IMR-90 (cell line): ENCODE measurements at regions not wholly inside any gene's neighbourhood (a gene's known extent, or its start where the extent isn't known, plus 50 kb on each side); places are given as distances from the start of the nearest gene placed in this dataset.

Experiments used
- ATAC-seq: fragments of 200-7000 bp; cut with Tn5 transposase; 2 replicates; pipeline ENCODE4 v1.9.1; 2020; ENCODE audit warnings: low read depth, mild to moderate bottlenecking, moderate library complexity
- BruUV-seq: library from RNA; stranded (reverse); fragments of 400-500 nt; replicated peaks from 2 replicates; lab custom pipeline; 2021; lab: Mats Ljungman, UMichigan
- CTCF ChIA-PET: fragments of 300-600 bp; formaldehyde crosslinking; extraction: SDS; loops from one replicate; lab custom pipeline; 2021; ENCODE audit warnings: antibody characterized with exemption; lab: Yijun Ruan, JAX
- POLR2A ChIA-PET: fragments of 300-600 bp; sonication (Branson Sonifier 250); formaldehyde crosslinking; loops from one replicate; lab custom pipeline; 2022; ENCODE audit warnings: antibody characterized with exemption; ENCODE audit not compliant: unreplicated experiment; lab: Charles Lee
- DNase-seq: peaks from one replicate; pipeline ENCODE4 v3.0.0; 2013
- H2AFZ ChIP-seq: replicated peaks from 2 replicates; pipeline ENCODE3; 2013; ENCODE audit warnings: low read length, mild to moderate bottlenecking; ENCODE audit not compliant: poor library complexity
- H2AK5ac ChIP-seq: 2 replicates; pipeline ENCODE4 v1.6.1; 2013; ENCODE audit warnings: low read depth, low read length, inconsistent platforms
- H2AK9ac ChIP-seq: replicated peaks from 2 replicates; pipeline ENCODE3; 2013; ENCODE audit warnings: mild to moderate bottlenecking, low read depth, low read length, moderate library complexity; ENCODE audit not compliant: poor library complexity
- H2BK120ac ChIP-seq: 2 replicates; pipeline ENCODE4 v1.6.1; 2013; ENCODE audit warnings: low read depth, low read length, inconsistent platforms
- H2BK15ac ChIP-seq: 3 replicates; pipeline ENCODE4 v1.6.1; 2013; ENCODE audit warnings: low read depth, low read length, inconsistent platforms
- H2BK20ac ChIP-seq: 2 replicates; pipeline ENCODE4 v1.6.1; 2013; ENCODE audit warnings: low read depth, mild to moderate bottlenecking, inconsistent platforms, low read length, moderate library complexity
- H2BK5ac ChIP-seq: 2 replicates; pipeline ENCODE4 v1.6.1; 2013; ENCODE audit warnings: mild to moderate bottlenecking, low read depth, low read length, inconsistent platforms; ENCODE audit not compliant: poor library complexity, severe bottlenecking
- H3K14ac ChIP-seq: replicated peaks from 2 replicates; pipeline ENCODE4 v1.6.1; 2013; ENCODE audit warnings: low read depth, low read length, inconsistent platforms
- H3K18ac ChIP-seq: 2 replicates; pipeline ENCODE4 v1.6.1; 2013; ENCODE audit warnings: low read depth, low read length, control low read depth
- H3K23ac ChIP-seq: 2 replicates; pipeline ENCODE4 v1.6.1; 2013; ENCODE audit warnings: low read depth, low read length, inconsistent platforms
- H3K27ac ChIP-seq: 2 replicates; pipeline ENCODE4 v1.5.1; 2013; ENCODE audit warnings: mild to moderate bottlenecking, control low read depth, low read length; ENCODE audit not compliant: insufficient read depth
- H3K27me3 ChIP-seq: 2 replicates; pipeline ENCODE4 v1.6.1; 2013; ENCODE audit warnings: low read length; ENCODE audit not compliant: control insufficient read depth, insufficient read depth
- H3K36me3 ChIP-seq: 2 replicates; pipeline ENCODE4 v1.6.1; 2013; ENCODE audit warnings: low read length, mixed read lengths; ENCODE audit not compliant: control insufficient read depth, insufficient read depth
- H3K4ac ChIP-seq: 2 replicates; pipeline ENCODE4 v1.6.1; 2013; ENCODE audit warnings: low read depth, low read length, inconsistent platforms
- H3K4me1 ChIP-seq: 2 replicates; pipeline ENCODE4 v1.6.1; 2013; ENCODE audit warnings: low read length, mixed read lengths; ENCODE audit not compliant: control insufficient read depth, insufficient read depth
- H3K4me2 ChIP-seq: 2 replicates; pipeline ENCODE4 v1.6.1; 2013; ENCODE audit warnings: low read depth, mild to moderate bottlenecking, control low read depth, low read length, moderate library complexity
- H3K4me3 ChIP-seq: 2 replicates; pipeline ENCODE4 v1.5.1; 2013; ENCODE audit warnings: low read depth, mild to moderate bottlenecking, control low read depth, low read length, moderate library complexity; ENCODE audit not compliant: insufficient read depth
- H3K56ac ChIP-seq: 2 replicates; pipeline ENCODE4 v1.6.1; 2013; ENCODE audit warnings: low read length, inconsistent platforms; ENCODE audit not compliant: insufficient read depth; ENCODE audit errors: extremely low read depth
- H3K79me1 ChIP-seq, 2 experiments: 2 replicates each; pipeline ENCODE4 v1.6.1; 2013; ENCODE audit warnings: low read length in 2 of 2, inconsistent platforms in 1 of 2, low read depth in 1 of 2
- H3K9ac ChIP-seq: 2 replicates; pipeline ENCODE4 v1.6.1; 2013; ENCODE audit warnings: low read depth, low read length, control low read depth
- H3K9me1 ChIP-seq: 2 replicates; pipeline ENCODE4 v1.6.1; 2013; ENCODE audit warnings: low read length, inconsistent platforms; ENCODE audit not compliant: insufficient read depth
- H3K9me3 ChIP-seq: 2 replicates; pipeline ENCODE4 v1.6.1; 2013; ENCODE audit warnings: low read length; ENCODE audit not compliant: control insufficient read depth, insufficient read depth
- H4K20me1 ChIP-seq: 2 replicates; pipeline ENCODE4 v1.6.1; 2013; ENCODE audit warnings: low read length, inconsistent platforms; ENCODE audit not compliant: insufficient read depth
- H4K5ac ChIP-seq: 2 replicates; pipeline ENCODE4 v1.6.1; 2013; ENCODE audit warnings: mild to moderate bottlenecking, low read depth, low read length, control low read depth
- H4K8ac ChIP-seq, 2 experiments: 2 replicates each; pipeline ENCODE4 v1.6.1; 2013; ENCODE audit warnings: low read depth in 2 of 2, low read length in 2 of 2, control low read depth in 1 of 2, inconsistent platforms in 1 of 2
- H4K91ac ChIP-seq: 2 replicates; pipeline ENCODE4 v1.6.1; 2013; ENCODE audit warnings: low read depth, low read length, inconsistent platforms; ENCODE audit not compliant: insufficient read depth
- CEBPB ChIP-seq: IDR thresholded peaks from 2 replicates; pipeline ENCODE4 v1.6.1; 2012; ENCODE audit warnings: low read depth, low read length, improper control_type of control experiment
- MAFK ChIP-seq: IDR thresholded peaks from 2 replicates; pipeline ENCODE4 v1.6.1; 2012; ENCODE audit warnings: low read depth, low read length, improper control_type of control experiment
- MAZ ChIP-seq: IDR thresholded peaks from 2 replicates; pipeline ENCODE4 v1.6.1; 2012; ENCODE audit warnings: low read depth, mild to moderate bottlenecking, low read length, improper control_type of control experiment, moderate library complexity, borderline replicate concordance
- RAD21 ChIP-seq: IDR thresholded peaks from 2 replicates; pipeline ENCODE4 v1.6.1; 2012; ENCODE audit warnings: low read length, improper control_type of control experiment
- WGBS, 2 experiments: methylation state at CpG; one replicate each; pipeline versions ENCODE4 v1.1.5 to v1.1.7; 2013; ENCODE audit warnings: missing lambda C conversion rate in 2 of 2; ENCODE audit not compliant: insufficient read length in 1 of 2; ENCODE audit errors: extremely low coverage in 2 of 2; 5-methylcytosine and 5-hydroxymethylcytosine counted together
- dilution Hi-C: fragments of 300-500 bp; cut with HindIII; formaldehyde crosslinking; loops from one replicate; pipeline ENCODE4 v1.14.3; 2018; ENCODE audit warnings: low sequenced_read_pairs; ENCODE audit not compliant: unreplicated experiment
- in situ Hi-C: fragments of 300-500 bp; cut with MboI; formaldehyde crosslinking; loops from 3 replicates; pipeline ENCODE4 v1.14.3; 2019; ENCODE audit warnings: low sequenced_read_pairs, inconsistent platforms, mixed read lengths
- intact Hi-C: fragments of 100-400 bp; cut with micrococcal nuclease; formaldehyde crosslinking; loops from 2 replicates; pipeline ENCODE4 v1.10.0; 2022
- TF ChIP-seq, protein P1 (sequence below): fragments of 150-350 bp; IDR thresholded peaks from 2 replicates; pipeline ENCODE4 v1.6.1; 2016; ENCODE audit warnings: low read depth, mild to moderate bottlenecking, low read length, moderate library complexity, borderline replicate concordance

DNA sequence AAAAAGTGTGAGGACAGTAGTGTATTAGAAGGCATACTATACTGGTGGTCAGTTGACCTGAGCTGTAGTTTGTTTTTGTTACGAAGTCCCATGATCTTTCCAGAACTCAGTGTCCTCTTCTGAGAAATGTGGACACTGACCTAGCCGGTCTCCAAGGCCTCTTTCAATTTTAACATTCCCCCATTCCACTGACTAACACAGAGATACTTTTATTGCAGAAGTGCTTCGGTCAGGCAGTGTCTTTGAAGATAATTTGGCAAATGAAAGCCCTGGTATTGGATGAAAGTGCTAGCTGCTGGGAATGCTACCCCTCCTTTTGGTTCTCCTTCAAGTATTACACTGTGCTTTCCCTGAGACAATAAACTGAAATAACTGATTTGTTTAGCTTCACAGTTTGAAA lies 89.4 kb downstream of the LMO4 start:
- Histone ChIP-seq H4K5ac (no peak overlapping the region), H3K4me2 (no peak overlapping the region), H3K14ac (no peak overlapping the region), H3K23ac (no peak overlapping the region), H2AK9ac (no peak overlapping the region), H2AFZ (no peak overlapping the region), H2BK15ac (no peak overlapping the region), H2BK120ac (no peak overlapping the region), H3K27ac (no peak overlapping the region), H3K9me1 (no peaks in the 10 kb centered on the region), H3K4me3 (no peak overlapping the region), H4K91ac (no peak overlapping the region), H3K79me1 (no peaks in the 10 kb centered on the region), H3K18ac (no peak overlapping the region), H3K9ac (no peak overlapping the region), H4K20me1 (no peaks in the 10 kb centered on the region), H3K9me3 (no peaks in the 10 kb centered on the region), H3K4ac (no peak overlapping the region), H2AK5ac (no peak overlapping the region), H3K56ac (no peak overlapping the region), H3K27me3 (no peaks in the 10 kb centered on the region), H4K8ac (no peak overlapping the region), H2BK5ac (no peak overlapping the region), H2BK20ac (no peak overlapping the region), H3K36me3 (no peaks in the 10 kb centered on the region), H3K4me1 (no peaks in the 10 kb centered on the region)
- in situ Hi-C loops (no loop called here), dilution Hi-C loops (no loop called here), intact Hi-C loops (no loop called here)
- no CpG with 5 or more reads among the region's 3 CpGs for WGBS, 2 experiments
- DNase-seq (no peak), ATAC-seq (no peak)
- CTCF ChIA-PET = no interaction called here
- no peak for TF ChIP-seq MAFK
- TF ChIP-seq, protein P1, sequence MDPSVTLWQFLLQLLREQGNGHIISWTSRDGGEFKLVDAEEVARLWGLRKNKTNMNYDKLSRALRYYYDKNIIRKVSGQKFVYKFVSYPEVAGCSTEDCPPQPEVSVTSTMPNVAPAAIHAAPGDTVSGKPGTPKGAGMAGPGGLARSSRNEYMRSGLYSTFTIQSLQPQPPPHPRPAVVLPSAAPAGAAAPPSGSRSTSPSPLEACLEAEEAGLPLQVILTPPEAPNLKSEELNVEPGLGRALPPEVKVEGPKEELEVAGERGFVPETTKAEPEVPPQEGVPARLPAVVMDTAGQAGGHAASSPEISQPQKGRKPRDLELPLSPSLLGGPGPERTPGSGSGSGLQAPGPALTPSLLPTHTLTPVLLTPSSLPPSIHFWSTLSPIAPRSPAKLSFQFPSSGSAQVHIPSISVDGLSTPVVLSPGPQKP = no peak
- no peak for TF ChIP-seq MAZ
- no peak for TF ChIP-seq RAD21
- TF ChIP-seq CEBPB = no peak
- POLR2A ChIA-PET = no interaction called here
- BruUV-seq = no TSS peak
